ENCODE measurements at regions not wholly inside any gene's neighbourhood (a gene's known extent, or its start where the extent isn't known, plus 50 kb on each side); places are given as distances from the start of the nearest gene placed in this dataset.

DNA sequence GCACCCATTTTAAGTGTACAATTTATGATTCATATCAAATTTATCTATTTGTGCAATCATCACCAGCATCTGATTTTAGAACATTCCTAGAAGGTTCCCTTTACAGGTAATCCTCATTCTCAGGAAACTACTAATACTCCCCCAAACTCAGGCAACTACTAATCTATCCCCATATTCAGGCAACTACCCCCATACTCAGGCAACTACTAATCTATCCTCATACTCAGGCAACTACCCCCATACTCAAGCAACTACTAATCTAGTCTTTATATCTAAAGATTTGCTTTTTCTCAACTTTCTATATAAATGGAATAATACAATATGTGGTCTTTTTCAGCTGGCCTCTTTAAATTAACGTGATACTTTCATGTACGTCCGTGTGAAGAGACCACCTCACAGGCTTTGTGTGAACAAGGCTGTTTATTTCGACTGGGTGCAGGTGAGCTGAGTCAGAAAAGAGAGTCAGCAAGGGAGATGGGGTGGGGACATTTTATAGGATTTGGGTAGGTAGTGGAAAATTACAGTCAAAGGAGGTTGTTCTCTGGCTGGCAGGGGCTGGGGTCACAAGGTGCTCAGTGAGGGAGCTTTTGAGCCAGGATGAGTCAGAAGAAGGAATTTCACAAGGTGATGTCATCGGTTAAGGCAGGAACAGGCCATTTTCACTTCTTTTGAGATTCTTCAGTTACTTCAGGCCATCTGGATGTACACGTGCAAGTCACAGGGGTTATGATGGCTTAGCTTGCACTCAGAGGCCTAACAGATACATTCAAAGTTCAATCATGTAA, 1444.5 kb upstream of the CADM2 start:
- Mint-ChIP-seq H3K9me3 (ENCODE audit: unreplicated experiment) (no peaks in the 10 kb centered on the region), H3K27me3 (ENCODE audit: low read depth, unreplicated experiment) (no peaks in the 10 kb centered on the region), H3K27ac (ENCODE audit: unreplicated experiment) (peak overlapping the region; percentile 79), H3K36me3 (ENCODE audit: low read depth, unreplicated experiment) (no peaks in the 10 kb centered on the region), H3K4me1 (ENCODE audit: low read depth, unreplicated experiment) (peaks cover 10% of the 10 kb centered on the region), H3K4me3 (ENCODE audit: unreplicated experiment) (no peak overlapping the region)
- H3K27me3 ChIP-seq (ENCODE audit: insufficient read depth, low read length) = no peaks in the 10 kb centered on the region
- H3K36me3 ChIP-seq (ENCODE audit: insufficient read depth, low read length) = no peaks in the 10 kb centered on the region
- DNase-seq (ENCODE audit: low read depth) (peak; percentile 63), FAIRE-seq (no peak)
- peak overlapping the region; percentile 17 for H3K4me2 ChIP-seq (ENCODE audit: low read length)
- peaks cover 6% of the 10 kb centered on the region for H3K4me1 ChIP-seq (ENCODE audit: insufficient read depth, low read length)
- no peak overlapping the region for H3K27ac ChIP-seq (ENCODE audit: low read depth, low read length)
- no peak overlapping the region for H3K4me3 ChIP-seq (ENCODE audit: insufficient read depth, low read depth, low read length)
- no peak overlapping the region for H3K9ac ChIP-seq (ENCODE audit: low read length)
- H3K79me2 ChIP-seq (ENCODE audit: insufficient read depth, low read length) = no peaks in the 10 kb centered on the region
- H4K20me1 ChIP-seq (ENCODE audit: insufficient read depth, low read length) = no peaks in the 10 kb centered on the region
- H2AFZ ChIP-seq (ENCODE audit: low read depth, low read length) = peak overlapping the region; percentile 39
- no peaks in the 10 kb centered on the region for H3K9me3 ChIP-seq (ENCODE audit: insufficient read depth, low read depth, low read length)
- TF ChIP-seq, protein P1, sequence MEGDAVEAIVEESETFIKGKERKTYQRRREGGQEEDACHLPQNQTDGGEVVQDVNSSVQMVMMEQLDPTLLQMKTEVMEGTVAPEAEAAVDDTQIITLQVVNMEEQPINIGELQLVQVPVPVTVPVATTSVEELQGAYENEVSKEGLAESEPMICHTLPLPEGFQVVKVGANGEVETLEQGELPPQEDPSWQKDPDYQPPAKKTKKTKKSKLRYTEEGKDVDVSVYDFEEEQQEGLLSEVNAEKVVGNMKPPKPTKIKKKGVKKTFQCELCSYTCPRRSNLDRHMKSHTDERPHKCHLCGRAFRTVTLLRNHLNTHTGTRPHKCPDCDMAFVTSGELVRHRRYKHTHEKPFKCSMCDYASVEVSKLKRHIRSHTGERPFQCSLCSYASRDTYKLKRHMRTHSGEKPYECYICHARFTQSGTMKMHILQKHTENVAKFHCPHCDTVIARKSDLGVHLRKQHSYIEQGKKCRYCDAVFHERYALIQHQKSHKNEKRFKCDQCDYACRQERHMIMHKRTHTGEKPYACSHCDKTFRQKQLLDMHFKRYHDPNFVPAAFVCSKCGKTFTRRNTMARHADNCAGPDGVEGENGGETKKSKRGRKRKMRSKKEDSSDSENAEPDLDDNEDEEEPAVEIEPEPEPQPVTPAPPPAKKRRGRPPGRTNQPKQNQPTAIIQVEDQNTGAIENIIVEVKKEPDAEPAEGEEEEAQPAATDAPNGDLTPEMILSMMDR (IDR thresholded peaks at IDR 0.05; ENCODE audit: insufficient read depth, low read depth, low read length) = no peak
- no peak for TF ChIP-seq EZH2 (IDR thresholded peaks at IDR 0.05; ENCODE audit: insufficient read depth, low read length)

DNA sequence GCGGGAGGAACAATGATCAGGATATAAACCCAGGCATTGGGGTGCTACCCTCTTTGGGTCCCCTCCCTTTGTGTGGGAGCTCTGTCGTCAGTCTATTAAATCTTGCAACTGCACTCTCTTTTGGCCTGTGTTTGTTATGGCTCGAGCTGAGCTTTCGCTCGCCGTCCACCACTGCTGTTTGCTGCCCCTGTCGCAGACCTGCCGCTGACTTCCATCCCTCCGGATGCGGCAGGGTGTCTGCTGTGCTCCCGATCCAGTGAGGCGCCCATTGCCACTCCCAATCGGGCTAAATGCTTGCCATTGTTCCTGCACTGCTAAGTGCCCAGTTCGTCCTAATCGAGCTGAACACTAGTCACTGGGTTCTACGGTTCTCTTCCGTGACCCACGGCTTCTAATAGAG, 1443.7 kb upstream of the CADM2 start:
- no peaks in the 10 kb centered on the region for H4K20me1 ChIP-seq (ENCODE audit: insufficient read depth, low read length)
- TF ChIP-seq EZH2 (IDR thresholded peaks at IDR 0.05; ENCODE audit: insufficient read depth, low read length) = no peak
- TF ChIP-seq, protein P1 (IDR thresholded peaks at IDR 0.05; ENCODE audit: insufficient read depth, low read depth, low read length) = no peak
- peak overlapping the region; percentile 39 for H2AFZ ChIP-seq (ENCODE audit: low read depth, low read length)
- Mint-ChIP-seq H3K4me3 (ENCODE audit: unreplicated experiment) (no peak overlapping the region), H3K4me1 (ENCODE audit: low read depth, unreplicated experiment) (peaks cover 10% of the 10 kb centered on the region), H3K27me3 (ENCODE audit: low read depth, unreplicated experiment) (no peaks in the 10 kb centered on the region), H3K36me3 (ENCODE audit: low read depth, unreplicated experiment) (no peaks in the 10 kb centered on the region), H3K27ac (ENCODE audit: unreplicated experiment) (peak overlapping the region; percentile 79), H3K9me3 (ENCODE audit: unreplicated experiment) (no peaks in the 10 kb centered on the region)
- no peaks in the 10 kb centered on the region for H3K79me2 ChIP-seq (ENCODE audit: insufficient read depth, low read length)
- H3K4me1 ChIP-seq (ENCODE audit: insufficient read depth, low read length) = peaks cover 6% of the 10 kb centered on the region
- no peak overlapping the region for H3K9ac ChIP-seq (ENCODE audit: low read length)
- FAIRE-seq = no peak
- H3K27me3 ChIP-seq (ENCODE audit: insufficient read depth, low read length) = no peaks in the 10 kb centered on the region
- no peak overlapping the region for H3K27ac ChIP-seq (ENCODE audit: low read depth, low read length)
- H3K4me2 ChIP-seq (ENCODE audit: low read length) = no peak overlapping the region
- H3K4me3 ChIP-seq (ENCODE audit: insufficient read depth, low read depth, low read length) = no peak overlapping the region
- DNase-seq (ENCODE audit: low read depth) = no peak
- no peaks in the 10 kb centered on the region for H3K9me3 ChIP-seq (ENCODE audit: insufficient read depth, low read depth, low read length)
- no peaks in the 10 kb centered on the region for H3K36me3 ChIP-seq (ENCODE audit: insufficient read depth, low read length)

DNA sequence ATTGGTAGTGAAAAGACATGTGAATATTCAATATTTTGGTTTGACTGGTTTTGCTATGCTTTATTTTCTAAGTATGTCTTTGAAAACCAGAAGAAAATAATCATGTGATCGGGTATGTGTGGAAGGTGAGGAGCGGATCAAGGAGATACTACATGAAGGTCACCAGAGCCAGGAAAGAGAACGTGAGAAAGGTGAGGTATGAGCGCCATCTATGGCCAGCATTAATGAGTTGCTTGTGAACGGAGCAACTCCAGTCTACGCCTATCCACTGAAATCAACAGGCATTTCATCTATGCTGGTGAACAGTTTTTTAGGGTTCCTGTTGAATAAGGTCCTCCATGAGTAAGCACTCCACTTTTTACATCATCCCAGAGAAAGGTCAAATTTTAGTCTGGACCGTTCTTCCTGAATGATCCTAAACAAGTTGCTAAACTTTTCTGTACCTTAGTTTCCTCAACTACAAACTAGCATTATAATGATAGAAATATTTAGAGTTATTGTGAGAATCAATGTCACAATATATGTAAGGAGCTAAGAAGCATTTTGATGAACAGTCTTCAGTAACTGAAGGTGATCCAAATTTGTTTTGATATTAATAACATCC, 1435.2 kb upstream of the CADM2 start:
- Histone ChIP-seq H3K9me3 (ENCODE audit: insufficient read depth, low read depth, low read length) (no peaks in the 10 kb centered on the region), H2AFZ (ENCODE audit: low read depth, low read length) (no peak overlapping the region), H3K9ac (ENCODE audit: low read length) (no peak overlapping the region), H3K36me3 (ENCODE audit: insufficient read depth, low read length) (no peaks in the 10 kb centered on the region), H3K4me3 (ENCODE audit: insufficient read depth, low read depth, low read length) (no peak overlapping the region), H3K27ac (ENCODE audit: low read depth, low read length) (no peak overlapping the region), H4K20me1 (ENCODE audit: insufficient read depth, low read length) (no peaks in the 10 kb centered on the region), H3K79me2 (ENCODE audit: insufficient read depth, low read length) (no peaks in the 10 kb centered on the region), H3K4me2 (ENCODE audit: low read length) (no peak overlapping the region), H3K4me1 (ENCODE audit: insufficient read depth, low read length) (no peaks in the 10 kb centered on the region), H3K27me3 (ENCODE audit: insufficient read depth, low read length) (no peaks in the 10 kb centered on the region)
- peak; percentile 42 for DNase-seq (ENCODE audit: low read depth)
- Mint-ChIP-seq H3K4me1 (ENCODE audit: low read depth, unreplicated experiment) (peaks cover 3% of the 10 kb centered on the region), H3K4me3 (ENCODE audit: unreplicated experiment) (no peak overlapping the region), H3K27me3 (ENCODE audit: low read depth, unreplicated experiment) (no peaks in the 10 kb centered on the region), H3K9me3 (ENCODE audit: unreplicated experiment) (no peaks in the 10 kb centered on the region), H3K36me3 (ENCODE audit: low read depth, unreplicated experiment) (no peaks in the 10 kb centered on the region), H3K27ac (ENCODE audit: unreplicated experiment) (no peak overlapping the region)
- TF ChIP-seq, protein P1 (IDR thresholded peaks at IDR 0.05; ENCODE audit: insufficient read depth, low read depth, low read length) = peak; percentile 80
- TF ChIP-seq EZH2 (IDR thresholded peaks at IDR 0.05; ENCODE audit: insufficient read depth, low read length) = no peak
- FAIRE-seq = no peak
